ENCODE measurements at regions not wholly inside any gene's neighbourhood (a gene's known extent, or its start where the extent isn't known, plus 50 kb on each side); places are given as distances from the start of the nearest gene placed in this dataset.
"Not testable (repeated sequence)": the region's sequence is repeated elsewhere in the genome, so short reads cannot be mapped to it uniquely, and the experiment has no call there.

DNA sequence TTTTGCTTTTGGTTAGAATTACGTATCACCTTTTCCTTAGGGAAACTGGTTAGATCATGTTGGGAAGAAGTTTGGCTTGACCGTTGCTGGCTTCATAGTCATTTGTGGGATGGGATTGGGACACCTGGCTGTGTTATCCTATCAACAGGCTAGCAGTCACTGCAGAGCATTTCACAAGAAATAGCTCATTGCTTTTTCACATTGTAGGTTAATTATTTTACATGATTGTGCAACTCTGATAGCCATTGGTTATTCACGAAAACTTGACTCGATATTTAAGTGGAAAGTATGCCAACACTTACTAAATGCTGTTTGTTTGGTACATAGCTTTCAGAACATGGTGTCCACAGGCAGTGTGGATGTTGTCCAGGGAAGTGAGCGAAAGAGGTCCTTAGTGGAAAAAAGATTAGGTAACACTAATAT lies 89.4 kb downstream of the NKX2-1 start:
- Mint-ChIP-seq H3K4me3 (no peak overlapping the region), H3K27ac (ENCODE audit: low read depth) (no peak overlapping the region), H3K36me3 (ENCODE audit: insufficient read depth) (no peaks in the 10 kb centered on the region), H3K27me3 (no peaks in the 10 kb centered on the region), H3K4me1 (no peaks in the 10 kb centered on the region), H3K9me3 (no peaks in the 10 kb centered on the region)
- DNase-seq (ENCODE audit: low spot score in 2 of 2) = no peak
- ATAC-seq (replicated peaks; ENCODE audit: extremely low read depth, poor library complexity, severe bottlenecking) = no peak

DNA sequence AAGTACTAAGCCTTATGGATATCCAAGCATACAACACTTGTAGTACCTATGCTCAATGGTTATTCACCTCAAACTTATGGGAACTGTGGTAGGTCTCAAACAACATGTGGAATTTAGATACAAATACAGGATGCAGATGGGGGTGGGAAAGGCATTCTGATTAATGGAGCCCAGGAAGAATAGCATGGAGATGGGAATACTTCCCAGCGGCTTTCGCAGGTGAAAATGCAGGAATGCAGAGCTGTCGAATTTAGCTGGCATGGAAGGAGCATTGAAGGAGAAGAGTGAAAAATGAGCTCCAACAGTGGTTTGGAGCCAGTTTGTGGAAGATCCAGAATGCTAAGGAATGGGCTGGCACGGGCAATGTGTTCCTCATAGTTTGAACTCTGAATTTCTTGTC lies 89.9 kb downstream of the NKX2-1 start:
- Mint-ChIP-seq H3K36me3 (ENCODE audit: insufficient read depth) (no peaks in the 10 kb centered on the region), H3K4me1 (no peaks in the 10 kb centered on the region), H3K27ac (ENCODE audit: low read depth) (no peak overlapping the region), H3K9me3 (no peaks in the 10 kb centered on the region), H3K4me3 (no peak overlapping the region), H3K27me3 (no peaks in the 10 kb centered on the region)
- DNase-seq (ENCODE audit: low spot score in 2 of 2) (no peak), ATAC-seq (replicated peaks; ENCODE audit: extremely low read depth, poor library complexity, severe bottlenecking) (no peak)

DNA sequence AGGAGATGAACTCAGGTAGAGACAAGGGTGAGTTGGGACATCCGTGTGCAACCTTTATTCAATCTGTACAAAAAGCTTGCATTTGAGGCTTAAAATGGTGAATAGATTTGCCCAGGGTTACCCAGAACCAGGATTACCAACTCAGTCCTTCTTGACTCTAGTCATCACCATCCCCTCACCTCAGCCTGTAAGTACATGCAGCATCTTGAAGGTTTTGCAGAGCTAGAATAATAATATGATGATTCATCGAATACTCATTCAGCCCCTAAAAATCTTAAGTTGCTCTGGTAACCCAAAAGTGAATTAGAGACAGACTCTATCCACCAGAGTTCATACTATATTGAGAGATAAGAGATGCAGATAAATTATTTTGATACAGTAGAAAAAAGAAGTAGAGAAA lies 90.3 kb downstream of the NKX2-1 start:
- Mint-ChIP-seq H3K4me3 (no peak overlapping the region), H3K27ac (ENCODE audit: low read depth) (no peak overlapping the region)

DNA sequence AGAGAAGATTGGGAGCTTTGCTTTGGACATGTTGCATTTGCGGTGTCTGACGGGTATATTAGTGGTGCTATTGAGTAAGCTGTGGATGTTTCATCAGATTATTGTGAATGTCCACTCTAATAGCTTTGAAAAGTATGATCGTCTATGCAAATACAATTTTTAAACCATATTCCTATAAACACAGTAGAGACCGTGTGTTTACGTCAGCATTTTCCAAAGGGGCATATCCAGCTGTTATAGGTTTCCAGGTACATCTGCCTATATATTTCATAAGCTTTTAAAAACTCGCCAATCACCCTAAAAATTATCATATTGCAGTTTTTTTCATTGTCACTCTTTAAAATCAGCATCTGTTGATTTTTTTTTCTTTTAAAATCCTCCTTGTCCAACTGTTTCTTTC lies 91.7 kb downstream of the NKX2-1 start:
- DNase-seq (ENCODE audit: low spot score in 2 of 2) = no peak

More for the DNA sequence above, 90.3 kb downstream of the NKX2-1 start:
- Mint-ChIP-seq H3K27me3 (no peaks in the 10 kb centered on the region), H3K9me3 (no peaks in the 10 kb centered on the region), H3K4me1 (no peaks in the 10 kb centered on the region), H3K36me3 (ENCODE audit: insufficient read depth) (no peaks in the 10 kb centered on the region)
- no peak for ATAC-seq (replicated peaks; ENCODE audit: extremely low read depth, poor library complexity, severe bottlenecking)
- DNase-seq (ENCODE audit: low spot score in 2 of 2) = no peak

DNA sequence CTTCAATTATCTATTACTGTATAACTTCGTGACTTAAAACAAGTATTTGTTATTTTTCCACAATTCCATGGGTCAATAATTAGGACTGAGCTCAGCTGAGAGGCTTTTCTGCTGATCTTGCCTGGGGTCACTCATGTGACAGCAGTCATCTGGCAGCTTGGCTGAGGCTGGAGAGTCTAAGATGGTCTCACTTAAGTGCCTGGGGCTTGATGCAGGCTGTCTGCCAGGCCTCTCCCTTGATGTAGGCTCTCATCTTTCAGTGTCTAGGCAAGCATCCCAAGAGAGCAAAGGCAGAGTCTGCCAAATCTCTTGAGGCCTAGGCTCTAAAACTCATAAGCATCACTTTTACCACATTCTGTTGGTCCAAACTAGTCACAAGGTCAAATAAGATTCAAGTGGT lies 93.2 kb downstream of the NKX2-1 start:
- Mint-ChIP-seq H3K36me3 (ENCODE audit: insufficient read depth) (no peaks in the 10 kb centered on the region), H3K9me3 (no peaks in the 10 kb centered on the region), H3K4me1 (no peaks in the 10 kb centered on the region), H3K27ac (ENCODE audit: low read depth) (no peak overlapping the region), H3K27me3 (no peaks in the 10 kb centered on the region), H3K4me3 (no peak overlapping the region)
- ATAC-seq (replicated peaks; ENCODE audit: extremely low read depth, poor library complexity, severe bottlenecking) (no peak), DNase-seq (ENCODE audit: low spot score in 2 of 2) (no peak)

More for the DNA sequence above, 91.7 kb downstream of the NKX2-1 start:
- Mint-ChIP-seq H3K36me3 (ENCODE audit: insufficient read depth) (no peaks in the 10 kb centered on the region), H3K4me3 (no peak overlapping the region), H3K27me3 (no peaks in the 10 kb centered on the region), H3K9me3 (no peaks in the 10 kb centered on the region), H3K27ac (ENCODE audit: low read depth) (no peak overlapping the region), H3K4me1 (no peaks in the 10 kb centered on the region)
- ATAC-seq (replicated peaks; ENCODE audit: extremely low read depth, poor library complexity, severe bottlenecking) = no peak

DNA sequence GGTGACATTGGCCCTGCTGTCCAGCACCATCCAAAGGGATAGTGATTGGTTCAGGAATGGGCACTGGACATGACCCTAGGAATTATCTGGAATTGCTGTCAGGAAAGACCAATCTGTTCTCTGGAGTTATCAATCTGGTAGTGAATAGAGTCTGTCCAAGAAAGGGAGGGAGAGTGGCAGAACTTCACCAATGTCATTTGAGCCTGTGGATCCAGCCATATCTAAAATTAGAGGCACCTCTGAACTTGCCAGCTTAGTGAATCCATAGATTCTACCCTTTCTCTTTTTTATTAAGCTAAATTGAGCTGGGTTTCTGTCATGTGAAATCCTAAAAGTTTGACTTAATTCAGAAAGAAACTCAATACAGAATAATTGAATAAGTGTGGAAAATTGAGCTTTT lies 93.9 kb downstream of the NKX2-1 start:
- Mint-ChIP-seq H3K4me3 (no peak overlapping the region), H3K27ac (ENCODE audit: low read depth) (no peak overlapping the region), H3K36me3 (ENCODE audit: insufficient read depth) (no peaks in the 10 kb centered on the region), H3K4me1 (no peaks in the 10 kb centered on the region), H3K27me3 (no peaks in the 10 kb centered on the region), H3K9me3 (no peaks in the 10 kb centered on the region)
- ATAC-seq (replicated peaks; ENCODE audit: extremely low read depth, poor library complexity, severe bottlenecking) (no peak), DNase-seq (ENCODE audit: low spot score in 2 of 2) (no peak)

DNA sequence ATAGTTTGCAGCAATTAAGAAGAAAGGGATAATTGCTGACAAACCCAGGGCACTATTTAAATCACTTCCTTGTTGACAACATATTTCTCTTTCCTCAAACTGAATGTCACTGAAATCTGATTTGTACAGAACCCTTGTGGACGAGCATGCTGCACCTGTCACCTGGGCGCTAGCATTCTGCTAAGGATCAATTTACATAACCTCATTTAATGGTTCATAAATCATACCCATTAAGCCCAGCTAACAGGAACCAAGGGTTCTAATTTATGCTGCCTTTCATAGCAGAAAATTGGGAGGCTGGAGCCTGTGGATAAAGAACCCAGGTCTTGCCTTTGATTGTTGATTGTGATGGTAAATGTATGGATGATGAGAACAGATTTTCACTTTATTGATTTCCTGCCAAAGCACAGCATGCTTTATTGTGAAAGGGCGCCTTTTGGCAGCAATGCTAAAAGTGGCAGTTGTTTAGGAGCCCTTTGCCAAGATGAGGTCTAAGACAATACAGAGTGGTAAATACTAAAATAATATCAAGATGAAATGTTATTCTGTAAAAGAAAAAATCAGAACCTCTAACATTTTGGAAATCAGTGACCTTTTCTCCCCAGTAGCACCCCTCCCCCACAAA lies 95.4 kb downstream of the NKX2-1 start:
- no peak for ATAC-seq (replicated peaks; ENCODE audit: extremely low read depth, poor library complexity, severe bottlenecking)
- Mint-ChIP-seq H3K4me3 (no peak overlapping the region), H3K9me3 (no peaks in the 10 kb centered on the region)

DNA sequence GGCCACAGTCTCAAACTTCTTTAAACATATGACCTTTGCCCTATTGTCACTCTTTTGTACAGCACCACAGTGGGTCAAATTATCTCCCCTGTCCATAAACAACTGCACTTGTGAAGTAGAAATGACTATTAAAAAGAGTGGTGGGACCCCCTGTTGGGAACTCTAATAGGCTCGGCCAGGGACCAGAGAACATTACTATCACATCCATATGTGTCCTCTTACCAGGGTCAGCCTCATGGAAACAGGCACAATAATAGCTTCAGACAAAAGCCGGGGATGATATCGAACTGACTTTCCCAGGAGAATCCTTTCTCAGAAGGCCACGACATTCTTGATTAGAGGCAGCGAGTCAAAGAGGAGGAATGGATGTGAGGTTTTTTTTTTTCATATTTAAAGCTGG lies 96.6 kb downstream of the NKX2-1 start:
- no peaks in the 10 kb centered on the region for H3K36me3 Mint-ChIP-seq (ENCODE audit: insufficient read depth)
- DNase-seq (ENCODE audit: low spot score in 2 of 2) (no peak), ATAC-seq (replicated peaks; ENCODE audit: extremely low read depth, poor library complexity, severe bottlenecking) (no peak)
- H3K4me3 Mint-ChIP-seq = no peak overlapping the region
- no peaks in the 10 kb centered on the region for H3K4me1 Mint-ChIP-seq
- H3K9me3 Mint-ChIP-seq = peaks cover 7% of the 10 kb centered on the region
- no peak overlapping the region for H3K27ac Mint-ChIP-seq (ENCODE audit: low read depth)
- H3K27me3 Mint-ChIP-seq = no peaks in the 10 kb centered on the region

More for the DNA sequence above, 95.4 kb downstream of the NKX2-1 start:
- H3K36me3 Mint-ChIP-seq (ENCODE audit: insufficient read depth) = no peaks in the 10 kb centered on the region
- H3K27ac Mint-ChIP-seq (ENCODE audit: low read depth) = no peak overlapping the region
- H3K27me3 Mint-ChIP-seq = no peaks in the 10 kb centered on the region
- no peak for DNase-seq (ENCODE audit: low spot score in 2 of 2)
- H3K4me1 Mint-ChIP-seq = no peaks in the 10 kb centered on the region

DNA sequence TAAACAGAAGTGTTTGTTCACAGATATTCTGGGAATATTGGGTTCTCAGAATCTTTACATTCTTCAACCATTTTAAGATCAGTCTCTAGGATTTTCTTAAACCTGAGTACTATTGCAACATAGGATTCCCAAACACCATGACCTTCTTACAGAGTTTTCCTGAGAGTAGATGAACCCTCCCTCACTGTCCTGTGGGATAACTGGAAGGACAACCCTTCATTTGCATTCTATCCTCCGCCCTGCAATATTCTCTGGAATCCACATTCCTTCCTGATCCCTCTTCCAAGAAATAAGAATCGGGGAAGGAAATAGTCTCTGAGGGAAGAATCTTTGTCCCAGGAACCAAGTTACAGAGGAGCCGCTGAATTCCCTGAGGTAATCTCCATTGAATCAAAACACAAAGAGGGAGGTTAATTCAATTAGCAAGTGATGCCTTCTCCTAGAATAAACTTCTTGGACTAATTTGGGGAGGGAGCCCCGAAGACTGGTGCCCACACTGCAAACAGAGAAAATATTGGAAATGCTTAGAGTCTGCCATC lies 99.8 kb upstream of the MBIP start:
- H3K9me3 Mint-ChIP-seq = peaks cover 8% of the 10 kb centered on the region
- no peaks in the 10 kb centered on the region for H3K27me3 Mint-ChIP-seq
- no peak overlapping the region for H3K4me3 Mint-ChIP-seq
- no peaks in the 10 kb centered on the region for H3K4me1 Mint-ChIP-seq
- no peaks in the 10 kb centered on the region for H3K36me3 Mint-ChIP-seq (ENCODE audit: insufficient read depth)
- ATAC-seq (replicated peaks; ENCODE audit: extremely low read depth, poor library complexity, severe bottlenecking) (no peak), DNase-seq (ENCODE audit: low spot score in 2 of 2) (no peak)
- no peak overlapping the region for H3K27ac Mint-ChIP-seq (ENCODE audit: low read depth)

DNA sequence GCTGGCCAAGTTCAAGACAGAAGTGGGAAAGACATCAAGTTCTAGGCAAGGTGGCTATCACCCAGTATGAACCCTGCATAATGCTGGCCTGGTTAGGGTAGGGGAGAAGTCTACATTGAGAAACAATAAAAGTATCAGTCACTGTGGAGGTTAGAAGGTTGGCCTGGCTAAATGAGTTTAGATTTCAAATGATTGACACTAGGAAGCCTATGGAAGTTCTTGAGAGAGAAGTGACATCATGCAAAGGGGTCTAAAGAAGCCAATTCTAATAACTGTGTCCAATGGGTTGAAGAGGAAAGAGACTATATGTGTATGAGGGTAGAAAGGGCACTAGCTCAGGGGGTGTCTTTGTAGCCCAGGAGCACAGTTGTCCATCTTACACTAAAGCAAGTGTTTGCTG lies 98.5 kb upstream of the MBIP start:
- H3K36me3 Mint-ChIP-seq (ENCODE audit: insufficient read depth) = no peaks in the 10 kb centered on the region
- H3K4me1 Mint-ChIP-seq = no peaks in the 10 kb centered on the region
- no peak for DNase-seq (ENCODE audit: low spot score in 2 of 2)
- H3K9me3 Mint-ChIP-seq = peaks cover 8% of the 10 kb centered on the region
- no peak overlapping the region for H3K27ac Mint-ChIP-seq (ENCODE audit: low read depth)
- no peaks in the 10 kb centered on the region for H3K27me3 Mint-ChIP-seq
- no peak for ATAC-seq (replicated peaks; ENCODE audit: extremely low read depth, poor library complexity, severe bottlenecking)
- H3K4me3 Mint-ChIP-seq = no peak overlapping the region

DNA sequence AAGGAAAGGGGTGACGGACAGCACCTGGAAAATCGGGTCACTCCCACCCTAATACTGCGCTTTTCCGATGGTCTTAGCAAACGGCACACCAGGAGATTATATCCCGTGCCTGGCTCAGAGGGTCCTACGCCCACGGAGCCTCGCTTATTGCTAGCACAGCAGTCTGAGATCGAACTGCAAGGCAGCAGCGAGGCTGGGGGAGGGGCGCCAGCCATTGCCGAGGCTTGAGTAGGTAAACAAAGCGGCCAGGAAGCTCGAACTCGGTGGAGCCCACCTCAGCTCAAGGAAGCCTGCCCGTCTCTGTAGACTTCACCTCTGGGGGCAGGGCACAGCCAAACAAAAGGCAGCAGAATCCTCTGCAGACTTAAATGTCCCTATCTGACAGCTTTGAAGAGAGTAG lies 91.5 kb upstream of the MBIP start:
- H3K36me3 Mint-ChIP-seq (ENCODE audit: insufficient read depth); ATAC-seq (replicated peaks; ENCODE audit: extremely low read depth, poor library complexity, severe bottlenecking); H3K27me3 Mint-ChIP-seq; H3K4me3 Mint-ChIP-seq; H3K27ac Mint-ChIP-seq (ENCODE audit: low read depth); DNase-seq (ENCODE audit: low spot score in 2 of 2); H3K9me3 Mint-ChIP-seq; H3K4me1 Mint-ChIP-seq: not testable (repeated sequence)

DNA sequence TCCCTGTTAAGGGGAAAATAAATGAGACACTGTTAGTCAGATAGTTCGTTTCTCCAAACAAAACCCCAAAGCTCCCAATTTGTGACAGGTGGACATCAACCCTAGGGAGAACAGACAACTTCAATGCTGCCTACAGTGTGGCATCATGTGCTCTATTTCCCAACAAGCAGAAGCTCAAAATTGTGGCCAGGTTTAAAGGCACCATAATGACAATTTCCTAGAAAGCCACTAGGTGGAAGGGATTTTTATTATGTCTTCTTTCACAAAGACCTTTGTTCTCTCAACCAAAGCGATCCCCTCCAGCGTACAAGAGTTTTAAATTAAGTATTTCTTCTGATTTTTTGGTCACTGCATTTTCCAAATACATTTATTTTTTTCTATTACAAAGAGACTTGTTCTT lies 88.0 kb upstream of the MBIP start:
- no peak for DNase-seq (ENCODE audit: low spot score in 2 of 2)
- peaks cover 18% of the 10 kb centered on the region for H3K27me3 Mint-ChIP-seq
- no peaks in the 10 kb centered on the region for H3K36me3 Mint-ChIP-seq (ENCODE audit: insufficient read depth)
- H3K9me3 Mint-ChIP-seq = peaks cover 6% of the 10 kb centered on the region
- ATAC-seq (replicated peaks; ENCODE audit: extremely low read depth, poor library complexity, severe bottlenecking) = no peak
- H3K4me3 Mint-ChIP-seq = no peak overlapping the region
- H3K27ac Mint-ChIP-seq (ENCODE audit: low read depth) = no peak overlapping the region
- H3K4me1 Mint-ChIP-seq = no peaks in the 10 kb centered on the region

DNA sequence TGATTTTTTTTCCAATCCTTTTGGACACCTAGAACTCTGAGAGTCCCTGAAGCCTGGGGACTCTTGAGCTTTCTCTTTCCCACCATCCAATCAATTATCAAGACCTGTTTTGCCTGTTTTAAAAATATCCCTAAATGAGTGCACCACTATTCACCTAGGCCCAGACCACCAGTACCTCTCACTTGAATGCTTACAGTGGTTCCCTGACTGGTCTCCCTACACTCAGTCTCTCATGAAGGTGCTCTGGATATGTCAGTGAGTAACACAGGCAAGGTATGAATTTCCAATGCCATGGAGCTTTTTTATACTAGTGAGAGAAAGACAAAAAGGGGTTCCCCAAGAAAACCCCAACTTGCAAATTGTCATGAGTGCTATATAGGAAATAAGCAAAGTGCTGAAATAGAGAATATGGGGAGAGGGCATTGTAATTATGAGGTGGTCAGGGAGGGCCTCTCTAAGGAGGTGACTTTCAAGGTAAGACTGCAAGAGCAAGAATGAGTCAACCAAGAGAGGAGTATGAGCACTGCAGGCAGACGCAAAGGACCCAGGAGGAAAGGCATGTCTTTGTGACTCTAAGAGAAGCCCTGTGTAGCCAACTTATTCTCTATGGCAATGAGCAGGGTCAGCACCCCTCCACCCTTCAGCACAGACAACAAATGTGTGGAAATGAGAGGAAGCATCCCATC lies 85.3 kb upstream of the MBIP start:
- ATAC-seq (replicated peaks; ENCODE audit: extremely low read depth, poor library complexity, severe bottlenecking) = no peak

More for the DNA sequence above, 85.3 kb upstream of the MBIP start:
- H3K27me3 Mint-ChIP-seq = peaks cover 18% of the 10 kb centered on the region
- no peak for DNase-seq (ENCODE audit: low spot score in 2 of 2)
- no peaks in the 10 kb centered on the region for H3K36me3 Mint-ChIP-seq (ENCODE audit: insufficient read depth)
- no peak overlapping the region for H3K4me3 Mint-ChIP-seq
- no peak overlapping the region for H3K27ac Mint-ChIP-seq (ENCODE audit: low read depth)
- no peaks in the 10 kb centered on the region for H3K9me3 Mint-ChIP-seq
- H3K4me1 Mint-ChIP-seq = no peaks in the 10 kb centered on the region
